Suppressor macrophage treated with lipopolysaccharide for 4 hours (primary cell): ENCODE measurements at regions not wholly inside any gene's neighbourhood (a gene's known extent, or its start where the extent isn't known, plus 50 kb on each side); places are given as distances from the start of the nearest gene placed in this dataset.
"Not testable (repeated sequence)": the region's sequence is repeated elsewhere in the genome, so short reads cannot be mapped to it uniquely, and the experiment has no call there.

Experiments used
- DNase-seq: peaks from one replicate; pipeline ENCODE4 v3.0.0-alpha.2; 2020

- no peak for DNase-seq
Observed at GRCh38 chr4:58871509-58871908, 1761.3 kb upstream of the IGFBP7 start.

- DNase-seq: no peak
Observed at GRCh38 chr4:58849026-58849425, 1738.8 kb upstream of the IGFBP7 start.

GRCh38 chr4:58843455-58843854 is 1733.3 kb upstream of the IGFBP7 start:
- no peak for DNase-seq

- no peak for DNase-seq
Observed at GRCh38 chr4:58833126-58833525, 1722.9 kb upstream of the IGFBP7 start.

GRCh38 chr4:58825278-58825677 is 1715.1 kb upstream of the IGFBP7 start:
- DNase-seq: no peak

GRCh38 chr4:58818560-58818959 is 1708.4 kb upstream of the IGFBP7 start:
- DNase-seq: not testable (repeated sequence)

- DNase-seq: no peak
Observed at GRCh38 chr4:58809948-58810347, 1699.8 kb upstream of the IGFBP7 start.

GRCh38 chr4:58809366-58809765 is 1699.2 kb upstream of the IGFBP7 start:
- no peak for DNase-seq

GRCh38 chr4:58808817-58809216 is 1698.6 kb upstream of the IGFBP7 start:
- DNase-seq: no peak

- DNase-seq: no peak
Observed at GRCh38 chr4:58807843-58808615, 1697.8 kb upstream of the IGFBP7 start.

GRCh38 chr4:58776627-58777026 is 1666.4 kb upstream of the IGFBP7 start:
- DNase-seq: no peak

GRCh38 chr4:58767598-58767997 is 1657.4 kb upstream of the IGFBP7 start:
- DNase-seq: no peak

GRCh38 chr4:58766763-58767162 is 1656.6 kb upstream of the IGFBP7 start:
- no peak for DNase-seq

- DNase-seq: no peak
Observed at GRCh38 chr4:58761563-58761962, 1651.4 kb upstream of the IGFBP7 start.

- DNase-seq: no peak
Observed at GRCh38 chr4:58760737-58761136, 1650.6 kb upstream of the IGFBP7 start.

- DNase-seq: no peak
Observed at GRCh38 chr4:58760100-58760499, 1649.9 kb upstream of the IGFBP7 start.

- DNase-seq: no peak
Observed at GRCh38 chr4:58749206-58749605, 1639.0 kb upstream of the IGFBP7 start.

GRCh38 chr4:58740897-58741296 is 1630.7 kb upstream of the IGFBP7 start:
- no peak for DNase-seq

- no peak for DNase-seq
Observed at GRCh38 chr4:58739275-58739674, 1629.1 kb upstream of the IGFBP7 start.

- DNase-seq: no peak
Observed at GRCh38 chr4:58738375-58738774, 1628.2 kb upstream of the IGFBP7 start.

- DNase-seq: no peak
Observed at GRCh38 chr4:58734030-58734674, 1624.0 kb upstream of the IGFBP7 start.

GRCh38 chr4:58732973-58733372 is 1622.8 kb upstream of the IGFBP7 start:
- no peak for DNase-seq

GRCh38 chr4:58723954-58724353 is 1613.8 kb upstream of the IGFBP7 start:
- DNase-seq: no peak

- DNase-seq: no peak
Observed at GRCh38 chr4:58711039-58711438, 1600.9 kb upstream of the IGFBP7 start.

GRCh38 chr4:58688568-58688967 is 1578.4 kb upstream of the IGFBP7 start:
- no peak for DNase-seq
